WI38 (cell line): ENCODE measurements at regions not wholly inside any gene's neighbourhood (a gene's known extent, or its start where the extent isn't known, plus 50 kb on each side); places are given as distances from the start of the nearest gene placed in this dataset.

ENCODE experiments used
- H3K4me3 ChIP-seq: 2 replicates; pipeline ENCODE4 v1.5.1; 2011; ENCODE audit warnings: low read depth, mild to moderate bottlenecking, control low read depth, low read length
- TF ChIP-seq, protein P1 (sequence below): IDR thresholded peaks from 2 replicates; pipeline ENCODE4 v1.5.1; 2012; ENCODE audit warnings: low read depth, mild to moderate bottlenecking, control low read depth, low read length

DNA sequence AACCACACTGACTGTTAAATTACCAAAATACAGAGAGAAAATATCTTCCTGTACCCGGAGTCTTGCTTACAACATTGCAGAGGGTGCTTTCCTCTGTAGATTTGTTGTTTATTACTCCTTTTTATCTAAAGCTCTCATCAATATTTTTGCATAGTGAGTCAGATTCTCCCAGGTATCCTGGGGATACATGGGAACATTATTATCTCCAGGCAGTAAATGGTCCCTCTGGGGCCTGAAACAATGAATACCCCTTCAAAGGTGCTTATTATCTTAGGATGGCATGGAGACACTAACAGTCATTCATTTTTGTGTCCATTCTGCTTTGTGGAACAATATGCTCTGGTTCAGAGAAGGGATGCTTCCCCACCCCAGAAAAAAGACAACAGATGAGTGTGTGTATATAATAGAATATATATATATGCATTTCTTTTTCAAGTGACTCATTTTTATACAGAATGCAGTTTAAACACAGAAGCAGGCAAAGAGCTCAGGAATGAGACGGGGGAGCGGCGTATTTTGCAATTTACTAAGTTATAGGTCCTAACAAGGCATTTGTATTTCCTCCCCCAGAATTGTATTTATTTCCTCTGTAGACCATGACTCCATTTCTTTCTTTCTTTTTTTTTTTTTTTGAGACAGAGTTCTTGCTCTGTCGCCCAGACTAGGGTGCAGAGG is 424.8 kb upstream of the ZEB2 start:
- H3K4me3 ChIP-seq, result no peak overlapping the region
- TF ChIP-seq, protein P1, sequence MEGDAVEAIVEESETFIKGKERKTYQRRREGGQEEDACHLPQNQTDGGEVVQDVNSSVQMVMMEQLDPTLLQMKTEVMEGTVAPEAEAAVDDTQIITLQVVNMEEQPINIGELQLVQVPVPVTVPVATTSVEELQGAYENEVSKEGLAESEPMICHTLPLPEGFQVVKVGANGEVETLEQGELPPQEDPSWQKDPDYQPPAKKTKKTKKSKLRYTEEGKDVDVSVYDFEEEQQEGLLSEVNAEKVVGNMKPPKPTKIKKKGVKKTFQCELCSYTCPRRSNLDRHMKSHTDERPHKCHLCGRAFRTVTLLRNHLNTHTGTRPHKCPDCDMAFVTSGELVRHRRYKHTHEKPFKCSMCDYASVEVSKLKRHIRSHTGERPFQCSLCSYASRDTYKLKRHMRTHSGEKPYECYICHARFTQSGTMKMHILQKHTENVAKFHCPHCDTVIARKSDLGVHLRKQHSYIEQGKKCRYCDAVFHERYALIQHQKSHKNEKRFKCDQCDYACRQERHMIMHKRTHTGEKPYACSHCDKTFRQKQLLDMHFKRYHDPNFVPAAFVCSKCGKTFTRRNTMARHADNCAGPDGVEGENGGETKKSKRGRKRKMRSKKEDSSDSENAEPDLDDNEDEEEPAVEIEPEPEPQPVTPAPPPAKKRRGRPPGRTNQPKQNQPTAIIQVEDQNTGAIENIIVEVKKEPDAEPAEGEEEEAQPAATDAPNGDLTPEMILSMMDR, result no peak

DNA sequence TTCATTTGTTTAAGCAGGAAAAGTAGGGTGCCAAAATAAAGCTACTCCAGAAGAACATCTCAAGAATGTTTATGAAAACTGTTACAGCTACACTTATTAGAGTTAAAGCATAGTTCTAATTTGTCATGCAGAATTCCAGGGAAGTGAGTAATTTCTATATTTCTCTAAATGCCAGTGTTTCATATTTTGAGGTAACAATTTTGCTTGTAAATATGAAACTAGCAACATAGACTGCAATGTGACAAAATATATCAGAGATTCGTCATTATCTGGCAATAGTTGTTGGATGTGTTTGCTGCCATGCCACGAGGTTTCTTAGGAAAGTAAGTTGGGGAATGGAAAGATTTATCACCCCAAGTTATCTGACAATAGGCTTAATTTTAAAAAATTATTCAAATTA is 424.1 kb upstream of the ZEB2 start:
- TF ChIP-seq, protein P1, result no peak
- H3K4me3 ChIP-seq, result no peak overlapping the region

DNA sequence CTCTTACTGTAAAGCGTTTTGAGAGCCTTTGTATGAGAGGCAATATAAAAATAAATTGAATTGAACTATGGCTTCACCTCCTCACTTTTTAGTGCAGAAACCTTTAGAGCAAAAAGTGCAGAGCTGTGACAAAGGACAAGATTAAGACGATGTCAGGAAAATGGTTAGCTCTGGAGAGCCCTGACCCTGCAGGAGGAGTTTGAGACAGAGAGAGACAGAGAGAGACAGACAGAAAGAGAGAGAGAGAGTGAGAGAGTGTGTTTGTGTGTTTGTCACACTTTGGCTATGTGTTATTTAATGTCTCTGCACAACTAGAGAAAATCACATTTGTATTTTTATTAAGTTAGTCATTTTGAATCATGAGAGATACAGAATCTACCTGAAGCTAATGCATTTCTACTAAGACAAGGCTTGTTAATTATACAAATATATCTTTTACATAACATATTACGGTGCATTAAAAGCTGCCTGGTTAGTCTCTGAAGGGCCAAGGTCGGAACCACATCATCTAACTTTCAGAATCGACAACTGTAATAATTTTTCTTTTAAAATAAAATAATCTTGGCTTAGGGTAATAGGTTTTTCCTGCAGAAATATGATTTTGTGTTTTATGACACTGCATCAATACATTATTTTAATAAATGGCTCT is 423.5 kb upstream of the ZEB2 start:
- TF ChIP-seq, protein P1, result no peak
- no peak overlapping the region for H3K4me3 ChIP-seq

DNA sequence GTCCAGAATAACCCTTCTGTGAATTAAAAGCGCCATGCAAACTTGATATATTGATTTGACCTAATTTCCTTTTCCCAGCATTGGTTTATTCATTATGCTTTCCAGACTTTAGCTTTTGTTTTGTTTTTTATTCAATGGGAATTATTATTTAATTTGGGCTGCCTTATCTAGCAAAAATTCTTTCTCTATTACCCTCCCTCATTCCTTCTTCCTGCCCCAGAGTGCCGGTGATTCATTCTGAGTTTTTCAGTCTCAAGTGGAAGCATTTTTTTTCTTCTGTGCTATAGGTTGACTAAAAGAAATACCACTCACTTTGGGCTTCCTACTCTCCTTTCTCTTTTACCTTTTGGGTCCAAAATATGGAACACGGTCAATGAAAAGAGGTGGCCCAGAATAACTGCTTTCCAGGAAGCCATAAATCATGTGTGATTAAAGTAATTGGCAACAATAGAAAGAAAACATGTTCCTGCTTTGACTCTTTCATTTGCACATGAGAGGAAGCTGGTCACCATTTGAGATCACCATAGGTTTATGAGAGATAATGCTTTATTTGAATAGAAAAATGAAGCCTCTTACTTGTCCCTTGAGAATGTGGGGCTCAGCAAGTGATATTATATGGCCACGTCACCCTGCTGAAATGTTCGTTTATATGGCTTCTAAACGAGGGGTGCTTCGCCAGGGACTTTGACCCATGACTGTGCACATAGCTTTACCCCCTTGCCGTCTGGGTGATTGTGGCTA is 422.8 kb upstream of the ZEB2 start:
- H3K4me3 ChIP-seq, result no peak overlapping the region
- TF ChIP-seq, protein P1, result no peak

DNA sequence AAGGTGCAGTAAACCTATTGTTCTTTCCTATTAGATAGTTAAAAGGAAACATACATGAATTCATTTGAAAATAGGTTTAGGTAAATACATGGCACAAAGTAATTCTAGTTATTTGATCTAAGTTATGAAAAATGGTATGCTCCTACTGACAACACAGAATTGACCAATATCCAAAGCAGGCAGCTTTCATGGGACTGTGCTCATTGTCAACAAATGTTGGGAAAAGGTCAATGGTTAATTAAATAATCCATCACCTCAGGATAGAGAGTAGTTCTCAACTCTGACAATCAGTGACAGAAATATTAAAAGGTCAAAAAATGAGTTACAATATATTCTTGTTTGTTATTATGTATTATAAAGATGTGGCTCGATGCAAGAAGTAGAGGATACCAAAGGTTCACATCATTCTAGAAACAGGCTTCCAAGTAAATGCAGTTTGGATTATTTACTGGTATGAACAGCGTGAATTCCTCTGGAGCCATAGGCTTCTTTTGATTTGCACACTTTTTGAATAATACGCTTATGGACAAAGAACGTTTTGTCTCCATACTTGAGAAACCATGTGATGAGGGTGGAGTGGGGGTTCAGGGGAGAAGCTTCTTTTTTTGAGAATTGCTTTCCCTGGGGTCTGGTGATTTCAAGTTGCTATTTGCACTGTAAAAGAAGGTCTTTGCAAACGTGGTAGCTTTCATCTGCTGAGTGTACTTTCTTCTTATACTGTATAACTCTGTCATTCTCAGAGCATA is 422.0 kb upstream of the ZEB2 start:
- no peak overlapping the region for H3K4me3 ChIP-seq

DNA sequence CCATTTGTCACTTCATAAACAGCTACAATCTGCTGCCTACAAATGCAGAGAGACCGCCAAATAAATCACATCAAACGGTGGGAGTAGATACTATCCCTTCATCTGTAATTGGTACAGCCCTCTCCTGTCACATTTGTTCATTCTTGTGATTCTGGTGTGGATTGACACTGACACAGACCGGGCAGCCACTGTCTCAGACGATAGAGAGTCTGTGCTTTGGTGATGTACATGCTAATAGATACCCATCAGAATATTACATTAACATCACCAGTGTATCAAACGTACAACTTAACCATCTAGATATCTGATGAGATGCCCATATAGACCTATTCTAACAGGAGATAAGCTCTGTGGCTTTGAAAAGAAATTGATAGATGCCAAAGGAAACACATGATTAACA is 419.7 kb upstream of the ZEB2 start:
- no peak overlapping the region for H3K4me3 ChIP-seq
- TF ChIP-seq, protein P1, result no peak

More for the DNA sequence above, 422.0 kb upstream of the ZEB2 start:
- TF ChIP-seq, protein P1, result no peak
